HG03103 (cell line): ENCODE measurements at regions not wholly inside any gene's neighbourhood (a gene's known extent, or its start where the extent isn't known, plus 50 kb on each side); places are given as distances from the start of the nearest gene placed in this dataset.

Experiments used
- ATAC-seq: cut with Tn5 transposase; IDR thresholded peaks from one replicate; pipeline ENCODE4 v1.9.1; 2021; ENCODE audit warnings: low read depth; ENCODE audit not compliant: unreplicated experiment

GRCh38 chr18:38981389-38981788, 1415.8 kb upstream of the CELF4 start:
- ATAC-seq: no peak

DNA sequence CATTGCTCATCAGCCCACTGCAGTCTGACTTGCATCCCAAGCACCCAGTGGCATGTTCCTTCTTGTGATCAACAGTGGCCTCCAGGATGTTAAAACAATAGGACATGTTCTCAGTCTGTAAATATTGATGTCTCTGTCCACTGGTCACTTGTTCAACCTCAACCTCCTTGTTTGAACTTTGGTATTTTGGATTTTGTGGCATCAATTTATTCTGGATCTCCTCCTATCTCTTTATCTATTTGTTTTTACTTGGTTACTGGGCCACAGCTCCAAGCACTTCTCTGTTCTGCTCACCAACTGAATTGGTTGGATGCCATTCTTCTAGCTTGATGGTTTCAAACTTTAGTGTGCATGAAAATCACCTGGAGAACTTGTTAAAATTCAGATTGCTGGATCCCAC, 1414.8 kb upstream of the CELF4 start:
- no peak for ATAC-seq

GRCh38 chr18:38972571-38972970, 1407.0 kb upstream of the CELF4 start:
- ATAC-seq: no peak

GRCh38 chr18:38971881-38972280, 1406.3 kb upstream of the CELF4 start:
- no peak for ATAC-seq

- ATAC-seq: no peak
These were observed 1401.2 kb upstream of the CELF4 start for GRCh38 chr18:38966841-38967240.

GRCh38 chr18:38963943-38964660, 1398.5 kb upstream of the CELF4 start:
- no peak for ATAC-seq

DNA sequence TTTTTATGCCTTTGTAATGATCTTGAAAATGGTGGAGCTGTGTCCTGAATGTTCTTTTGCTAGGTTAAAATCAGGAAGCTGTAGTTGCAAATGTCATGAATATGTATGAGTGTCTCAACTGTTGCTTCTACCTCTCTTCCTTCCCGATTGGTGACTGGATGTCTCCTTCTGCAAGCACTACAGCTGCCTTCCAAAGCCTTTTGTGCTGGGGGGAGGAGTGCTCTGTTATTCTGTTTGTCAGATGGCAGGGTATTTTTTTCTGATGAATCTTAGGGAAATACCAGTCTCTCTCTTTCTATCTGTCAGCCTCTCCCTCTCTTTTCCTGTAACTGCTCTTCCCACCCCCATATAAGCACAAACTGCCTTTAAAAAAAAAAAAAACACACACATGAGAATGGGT, 1396.3 kb upstream of the CELF4 start:
- no peak for ATAC-seq

GRCh38 chr18:38957736-38958135, 1392.1 kb upstream of the CELF4 start:
- ATAC-seq: no peak

DNA sequence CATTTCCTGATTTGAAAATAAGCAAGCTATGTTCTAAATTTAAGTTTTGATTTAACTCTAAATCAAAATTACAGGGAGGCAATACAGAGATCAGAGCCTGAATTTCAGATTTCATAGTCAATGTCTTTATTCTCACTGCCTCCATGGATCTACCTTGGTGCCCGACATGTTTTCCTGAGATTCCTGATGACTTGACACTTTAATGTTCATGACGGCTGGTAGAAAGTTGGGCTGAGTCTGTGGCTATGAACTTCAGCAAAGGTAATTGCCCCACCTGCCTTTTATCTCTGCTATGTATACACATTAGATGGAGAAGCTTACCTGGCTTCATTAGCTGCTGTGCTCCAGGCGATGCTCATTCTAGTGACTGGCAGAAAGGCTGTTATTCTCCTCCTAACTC, 1390.5 kb upstream of the CELF4 start:
- no peak for ATAC-seq

GRCh38 chr18:38951633-38952032, 1386.0 kb upstream of the CELF4 start:
- no peak for ATAC-seq

- ATAC-seq: no peak
These were observed 1382.8 kb upstream of the CELF4 start for GRCh38 chr18:38948436-38948835.

GRCh38 chr18:38944446-38945024, 1378.9 kb upstream of the CELF4 start:
- ATAC-seq: no peak

DNA sequence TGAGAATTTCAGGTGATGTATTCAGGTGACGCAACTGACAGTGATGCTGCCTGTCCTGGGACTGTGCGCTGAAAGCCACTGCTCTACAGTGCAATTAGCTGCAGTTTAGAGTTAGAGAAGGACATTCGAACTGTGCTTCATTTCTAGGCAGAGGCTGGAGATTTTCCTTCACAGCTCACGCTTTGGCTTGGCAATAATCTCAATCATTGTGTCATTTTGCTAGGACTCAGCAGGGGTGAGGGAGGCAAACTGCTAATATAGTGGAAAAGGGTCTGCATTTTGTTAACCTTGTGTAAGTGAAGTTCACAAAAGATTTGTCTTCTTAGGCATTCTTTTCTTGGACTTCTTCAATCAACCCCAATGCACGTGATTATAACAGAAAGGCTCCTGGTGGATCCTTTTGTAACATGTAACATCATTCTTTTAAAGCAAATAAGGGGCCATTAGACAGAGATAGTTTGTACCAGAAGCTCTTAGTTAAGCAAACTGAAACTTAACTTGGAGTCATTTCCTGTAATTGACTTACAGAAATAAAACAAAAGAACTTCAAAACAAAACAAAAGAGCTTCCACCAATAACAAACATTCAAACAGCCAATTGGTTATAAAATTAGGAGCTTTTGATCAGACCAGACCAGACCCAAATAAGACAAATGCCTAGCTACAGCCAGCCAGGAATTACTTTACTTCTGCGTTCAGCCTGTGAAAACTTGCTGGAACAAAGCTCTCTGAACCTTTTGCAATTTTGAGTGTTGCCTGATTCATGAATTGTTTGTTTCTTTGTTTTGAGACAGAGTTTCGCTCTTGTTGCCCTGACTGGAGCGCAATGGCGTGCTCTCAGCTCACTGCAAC, 1376.3 kb upstream of the CELF4 start:
- ATAC-seq: no peak

DNA sequence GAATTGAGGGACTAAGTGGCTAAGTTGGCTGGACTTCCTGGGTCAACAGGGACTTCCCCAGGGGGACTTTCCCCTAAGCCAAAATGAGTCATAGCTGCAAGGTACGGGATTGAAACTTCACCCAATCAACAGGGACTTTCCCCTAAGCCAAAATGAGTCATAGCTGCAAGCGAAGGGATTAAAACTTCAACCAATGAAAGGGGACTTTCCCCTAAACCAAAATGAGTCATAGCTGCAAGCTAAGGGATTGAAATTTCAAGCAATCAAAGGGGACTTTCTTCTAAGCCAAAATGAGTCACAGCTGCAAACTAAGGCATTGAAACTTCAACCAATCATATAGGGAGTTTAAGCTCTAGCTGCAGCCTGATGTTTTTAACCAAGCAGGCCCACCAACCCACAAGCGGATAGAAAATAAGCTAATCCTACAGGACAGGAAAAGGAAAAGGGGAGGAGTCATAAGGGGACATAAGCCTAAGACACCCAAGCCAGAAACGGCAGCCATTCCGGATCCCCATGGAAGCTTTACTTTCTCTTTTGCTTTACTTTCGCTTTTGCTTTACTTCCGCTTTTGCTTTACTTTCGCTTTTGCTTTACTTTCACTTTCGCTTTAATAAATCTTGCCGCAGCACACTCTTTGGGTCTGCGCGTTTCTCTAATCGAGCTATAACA, 1375.4 kb upstream of the CELF4 start:
- peak; percentile 84 for ATAC-seq

- peak; percentile 29 for ATAC-seq
These were observed 1374.9 kb upstream of the CELF4 start for GRCh38 chr18:38940475-38940862.

DNA sequence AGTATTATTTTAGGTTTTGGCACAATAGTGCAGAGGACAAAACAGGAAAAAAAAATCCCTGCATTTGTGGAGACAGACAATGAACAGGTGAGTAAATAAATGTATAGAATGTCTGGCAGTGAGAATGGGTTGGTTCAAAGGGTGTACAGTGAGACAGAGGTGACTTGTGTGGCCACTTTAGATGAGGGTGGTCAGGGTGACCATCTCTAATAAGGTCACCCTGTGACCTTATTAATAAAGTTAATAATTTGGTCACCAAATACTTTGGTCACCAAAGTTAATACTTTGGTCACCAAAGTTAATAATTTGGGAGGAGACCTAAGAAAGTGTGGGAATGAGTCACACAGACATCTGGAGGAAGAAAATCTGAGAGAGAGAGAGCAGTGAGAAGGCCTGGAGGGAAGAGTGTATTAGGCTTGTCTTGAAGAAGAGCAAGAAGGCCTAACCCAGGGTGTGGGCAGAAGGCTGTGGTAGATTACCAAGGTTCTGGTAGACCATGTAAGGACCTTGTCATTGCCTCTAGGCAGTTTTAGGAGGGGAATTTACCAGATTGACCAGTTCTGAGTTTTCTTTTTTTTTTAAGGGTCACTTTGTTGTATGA, 1368.4 kb upstream of the CELF4 start:
- peak; percentile 47 for ATAC-seq

GRCh38 chr18:38933322-38933721, 1367.7 kb upstream of the CELF4 start:
- ATAC-seq: no peak

DNA sequence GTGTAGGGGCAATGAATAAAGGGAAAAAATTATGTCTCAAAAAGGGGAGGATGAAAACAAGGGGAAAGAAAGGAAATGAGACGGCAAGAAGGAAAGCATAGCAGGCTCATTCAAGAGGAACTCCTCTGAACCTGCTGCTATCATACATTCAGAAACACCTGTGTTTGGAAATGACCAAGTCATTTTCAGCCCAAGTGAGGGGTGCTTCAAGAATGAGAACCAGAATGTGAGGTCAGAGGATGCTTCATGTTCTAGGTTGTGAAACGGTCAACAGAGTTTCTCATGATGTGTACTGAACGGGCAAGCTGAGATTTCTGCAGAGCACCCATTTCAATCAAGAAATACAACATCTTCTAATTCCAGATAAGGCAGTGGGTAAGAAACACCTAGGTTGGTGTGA, 1367.2 kb upstream of the CELF4 start:
- peak; percentile 43 for ATAC-seq

- no peak for ATAC-seq
These were observed 1366.1 kb upstream of the CELF4 start for GRCh38 chr18:38931754-38932050.

- ATAC-seq: no peak
These were observed 1365.5 kb upstream of the CELF4 start for GRCh38 chr18:38930881-38931753.
